SKM-1 treated with dmso at 0.1 percent for 144 hours (cell line): ENCODE measurements at regions not wholly inside any gene's neighbourhood (a gene's known extent, or its start where the extent isn't known, plus 50 kb on each side); places are given as distances from the start of the nearest gene placed in this dataset.
"Not testable (repeated sequence)": the region's sequence is repeated elsewhere in the genome, so short reads cannot be mapped to it uniquely, and the experiment has no call there.

Experiments
- DNase-seq: peaks from one replicate; lab custom pipeline; 2025; ENCODE audit not compliant: unreplicated experiment; lab: John Stamatoyannopoulos, UW

DNA sequence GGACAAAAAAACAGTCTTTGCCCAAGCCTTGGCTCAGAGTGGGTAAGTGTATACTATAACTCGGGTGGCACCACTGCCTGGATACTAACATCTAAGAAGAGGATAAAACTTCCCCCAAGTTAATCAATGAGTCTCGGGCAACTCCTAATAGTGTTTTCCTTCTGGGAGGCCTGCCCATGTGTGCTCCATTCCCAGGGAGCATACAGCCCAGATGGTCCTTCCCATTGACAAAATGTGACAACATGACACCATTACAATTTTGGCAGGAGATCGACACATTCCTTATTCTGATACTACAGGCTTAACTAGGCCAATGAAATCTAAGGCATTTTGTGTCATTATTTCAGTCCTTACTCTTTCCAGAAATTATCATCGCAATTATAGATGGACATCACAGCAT is 52.7 kb upstream of the CRIM1 start:
- no peak for DNase-seq

DNA sequence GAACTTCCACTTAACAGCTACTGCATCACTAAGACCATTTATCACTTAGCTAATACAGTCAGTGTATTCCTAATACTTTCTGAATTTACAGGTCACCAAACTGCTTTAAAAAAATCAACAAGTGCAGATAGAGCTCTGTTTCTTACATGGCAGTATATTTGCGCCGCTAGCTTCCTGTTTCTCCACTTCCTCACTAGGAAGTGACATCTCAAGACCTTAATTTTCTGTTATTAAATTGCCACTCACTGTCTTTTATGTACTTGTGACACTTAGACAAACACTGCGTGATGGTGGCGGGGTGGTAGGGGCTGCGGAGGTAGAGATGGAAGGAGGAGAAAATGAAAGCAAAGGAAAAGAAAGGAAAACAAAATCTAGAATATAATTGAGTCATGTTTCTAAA is 53.7 kb upstream of the CRIM1 start:
- DNase-seq: no peak

DNA sequence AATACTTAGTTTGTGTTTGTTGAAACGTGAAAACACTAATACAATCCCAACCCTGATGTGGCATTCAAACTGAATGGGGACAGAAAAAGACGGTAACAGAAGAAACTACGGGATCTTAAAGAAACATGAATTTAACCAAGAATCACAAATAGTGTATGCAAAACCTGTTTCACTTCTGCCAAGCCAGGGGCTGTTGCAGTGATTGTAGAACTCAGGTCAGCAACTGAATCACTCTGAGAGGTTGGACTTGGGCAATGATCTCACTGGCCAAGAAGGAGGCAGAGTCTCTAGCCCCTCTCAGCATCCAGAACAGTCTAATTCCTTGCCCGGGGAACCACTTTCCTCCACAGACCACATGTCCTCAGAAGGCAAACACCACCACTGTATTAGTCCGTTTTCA is 54.9 kb upstream of the CRIM1 start:
- no peak for DNase-seq

DNA sequence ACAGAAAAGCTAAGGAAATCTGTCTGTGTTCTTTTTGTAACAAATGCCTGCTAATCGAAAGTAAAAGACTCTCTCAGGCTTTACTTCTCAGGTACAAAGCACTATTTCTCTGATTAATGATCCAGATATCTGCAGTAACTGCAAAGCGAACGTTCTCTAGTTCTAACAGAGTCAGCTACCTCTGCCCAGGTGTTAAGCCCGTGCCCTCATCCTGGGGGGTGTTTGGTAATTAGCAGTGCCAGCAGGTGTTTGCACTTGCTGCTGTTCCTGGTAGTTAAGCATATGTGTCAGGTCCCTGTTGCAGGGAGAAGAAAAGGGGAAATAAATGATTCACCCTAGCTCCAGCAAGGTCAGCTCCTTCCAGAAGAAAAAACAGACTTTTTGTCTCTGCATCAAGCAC is 58.8 kb upstream of the CRIM1 start:
- DNase-seq: peak; percentile 4

DNA sequence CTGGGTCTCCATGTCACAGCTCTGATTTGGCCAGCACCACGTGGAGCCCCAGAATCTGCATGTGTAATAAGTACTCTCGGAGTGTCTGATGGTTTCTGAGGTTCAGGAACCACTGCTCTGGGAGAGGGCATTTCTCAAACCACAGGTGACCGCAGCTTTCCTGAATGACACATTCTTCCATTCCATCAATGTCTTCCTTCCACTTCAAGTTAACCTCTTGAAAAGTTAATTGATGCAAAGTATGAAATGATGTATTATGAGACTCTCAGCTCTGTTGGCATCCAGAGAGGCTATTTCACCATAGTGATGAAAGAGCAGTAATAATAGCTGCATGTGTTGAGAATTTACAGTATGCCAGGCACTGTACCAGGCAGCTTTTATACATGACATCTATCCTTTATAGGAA is 61.3 kb upstream of the CRIM1 start:
- DNase-seq: no peak

DNA sequence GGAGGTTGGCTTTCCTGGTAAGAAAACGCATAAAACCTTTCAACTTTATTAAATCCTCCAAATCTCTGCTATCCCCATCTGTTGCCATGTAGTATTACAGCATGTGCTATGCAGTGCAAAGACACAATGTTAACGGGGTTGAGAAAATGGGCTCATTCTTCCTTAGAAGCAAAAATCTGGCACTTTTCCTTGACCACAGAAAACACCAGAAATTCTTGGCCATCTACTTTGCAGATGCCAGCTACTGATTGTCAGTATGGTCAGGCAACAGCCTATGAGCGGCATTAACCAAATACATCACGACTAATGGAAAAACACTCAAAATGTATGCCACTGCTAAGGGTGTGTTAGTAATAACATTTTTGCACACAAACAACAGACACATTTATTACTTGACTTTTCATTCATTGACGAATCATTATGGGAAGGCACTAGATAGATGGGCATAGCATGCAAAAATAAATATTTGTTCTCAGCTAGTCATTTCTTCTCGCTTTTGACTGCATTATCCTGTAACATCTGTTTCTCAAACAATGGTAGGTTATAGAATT is 65.2 kb upstream of the CRIM1 start:
- DNase-seq: no peak

DNA sequence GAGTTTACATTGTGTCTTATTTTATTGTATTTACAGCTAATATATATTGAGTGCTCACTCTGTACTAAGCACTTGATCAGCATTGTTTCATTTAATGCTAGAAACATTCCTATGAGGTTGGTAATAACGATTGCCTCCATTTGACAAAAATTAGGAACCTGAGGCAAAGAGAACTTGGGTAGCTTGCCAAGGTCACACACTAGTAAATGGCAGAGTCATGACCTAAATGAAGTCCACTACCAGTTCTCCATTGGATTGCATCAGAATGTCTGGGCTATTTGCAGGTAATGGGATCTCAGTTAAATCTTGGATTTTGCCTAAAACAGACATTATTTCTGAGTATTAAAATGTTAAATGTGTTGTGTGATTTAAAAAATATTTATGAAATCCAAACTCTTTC is 65.8 kb upstream of the CRIM1 start:
- no peak for DNase-seq

DNA sequence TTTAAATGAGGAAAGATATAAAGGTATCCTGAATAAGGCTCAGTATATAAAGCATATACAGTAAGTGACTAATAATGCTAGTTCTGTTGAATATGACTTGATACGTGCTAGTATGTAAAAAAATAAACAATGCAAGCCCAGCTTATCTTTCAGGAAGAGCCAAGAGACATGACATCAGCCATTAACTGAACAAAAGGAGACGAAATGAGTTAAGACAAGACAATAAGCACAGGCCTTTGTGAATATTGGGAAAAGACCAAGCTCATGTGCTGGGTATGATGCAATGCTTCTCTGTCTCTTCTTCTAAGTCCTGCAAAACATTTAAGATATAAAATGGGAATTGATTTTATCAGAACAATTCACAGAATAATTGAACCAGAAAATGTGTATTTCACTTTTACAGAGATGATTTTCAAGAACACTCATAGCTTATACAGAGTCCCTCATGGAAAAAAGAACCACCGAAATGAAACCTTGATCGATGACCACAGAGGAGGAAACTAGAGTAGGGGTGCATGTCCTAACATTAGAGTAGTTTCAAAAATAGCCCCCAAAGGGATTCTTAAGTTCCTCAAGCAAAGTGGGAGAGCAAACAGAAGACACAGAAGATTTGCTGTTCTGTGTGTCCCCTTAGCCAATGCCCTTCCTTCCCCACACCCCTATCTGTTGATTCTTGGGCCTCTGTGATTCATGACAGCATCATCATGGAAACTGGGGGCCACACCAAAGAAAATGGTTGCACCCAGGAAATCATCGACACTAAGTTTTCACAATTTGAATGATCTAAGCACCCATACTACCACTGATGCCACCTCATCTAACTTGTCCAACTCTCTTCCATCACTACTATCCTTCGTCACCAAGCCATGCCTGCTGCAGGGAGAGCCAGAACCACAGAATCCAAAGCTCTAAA is 68.0 kb upstream of the CRIM1 start:
- no peak for DNase-seq

DNA sequence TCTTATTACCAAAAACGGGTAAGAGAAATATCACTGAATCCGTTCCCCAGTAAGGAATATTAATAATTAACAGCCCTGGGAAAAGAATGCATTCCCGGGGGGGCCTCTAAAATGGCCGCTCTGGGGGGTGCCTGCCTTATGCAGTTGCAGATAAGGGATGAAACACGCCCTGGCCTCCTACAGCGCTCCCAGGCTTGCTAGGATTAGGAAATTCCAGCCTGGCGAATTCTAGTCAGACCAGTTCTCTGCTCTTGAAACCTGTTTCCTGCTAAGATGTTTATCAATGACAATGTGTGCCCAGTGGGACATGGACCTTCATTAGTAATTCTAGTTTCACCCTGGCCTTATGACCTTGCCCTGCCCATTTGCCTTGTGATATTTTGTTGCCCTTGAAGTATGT is 76.1 kb upstream of the CRIM1 start:
- not testable (repeated sequence) for DNase-seq

DNA sequence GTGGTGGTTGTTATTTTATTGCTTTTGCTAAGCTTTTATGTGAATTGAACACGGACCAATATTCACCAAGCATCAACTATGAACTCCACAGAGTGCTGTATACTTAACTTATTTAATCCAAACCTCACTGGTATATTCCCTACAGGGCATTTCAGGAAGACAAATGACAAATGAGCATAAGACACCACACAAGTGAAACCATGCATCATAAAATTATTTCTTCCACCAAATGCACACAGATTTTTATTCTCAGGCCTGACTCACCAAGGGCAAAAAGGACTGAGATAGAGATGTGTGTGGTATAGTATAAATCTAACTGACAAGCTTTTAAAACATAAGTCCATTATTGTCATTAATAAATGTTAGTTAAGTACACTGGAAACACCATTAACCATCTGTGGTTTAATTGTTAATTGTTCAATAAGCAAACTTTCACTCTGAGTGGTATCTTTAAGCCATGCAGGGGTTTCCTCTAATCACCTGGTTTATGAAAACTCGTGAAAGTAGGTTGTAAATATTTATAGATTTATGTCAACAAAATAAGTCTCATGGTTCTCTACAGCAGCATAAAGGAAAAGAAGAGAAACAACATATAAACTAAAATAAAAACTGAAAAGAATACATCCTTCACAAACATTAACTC is 77.6 kb upstream of the CRIM1 start:
- no peak for DNase-seq

DNA sequence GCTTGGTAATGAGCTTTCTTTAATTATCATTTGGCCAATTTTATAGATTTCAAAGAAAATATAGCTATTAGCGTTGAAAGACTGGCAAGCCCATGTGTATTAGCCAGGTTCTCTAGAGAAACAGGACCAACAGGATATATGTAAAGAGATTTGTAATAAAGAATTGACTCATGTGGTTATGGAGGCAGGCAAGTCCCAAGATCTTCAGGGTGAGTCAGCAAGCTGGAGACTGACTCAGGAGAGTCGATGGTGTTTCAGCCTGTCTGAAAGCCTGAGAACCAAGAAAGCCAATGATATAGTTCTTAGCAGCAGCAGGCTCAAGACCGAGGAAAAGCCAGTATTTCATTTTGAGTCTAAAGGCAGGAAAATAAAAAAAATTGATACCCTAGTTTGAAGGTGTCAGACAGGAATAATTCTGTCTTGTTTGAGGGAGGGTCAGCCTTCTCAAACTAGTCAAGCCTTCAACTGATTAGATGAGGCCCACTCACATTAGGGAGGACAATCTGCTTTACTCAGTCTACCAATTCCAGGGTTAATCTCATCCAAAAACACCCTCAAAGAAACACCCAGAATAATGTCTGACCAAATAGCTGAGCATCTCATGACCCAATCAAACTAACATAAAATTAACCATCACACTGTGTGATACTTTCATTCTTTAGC is 78.3 kb upstream of the CRIM1 start:
- no peak for DNase-seq

DNA sequence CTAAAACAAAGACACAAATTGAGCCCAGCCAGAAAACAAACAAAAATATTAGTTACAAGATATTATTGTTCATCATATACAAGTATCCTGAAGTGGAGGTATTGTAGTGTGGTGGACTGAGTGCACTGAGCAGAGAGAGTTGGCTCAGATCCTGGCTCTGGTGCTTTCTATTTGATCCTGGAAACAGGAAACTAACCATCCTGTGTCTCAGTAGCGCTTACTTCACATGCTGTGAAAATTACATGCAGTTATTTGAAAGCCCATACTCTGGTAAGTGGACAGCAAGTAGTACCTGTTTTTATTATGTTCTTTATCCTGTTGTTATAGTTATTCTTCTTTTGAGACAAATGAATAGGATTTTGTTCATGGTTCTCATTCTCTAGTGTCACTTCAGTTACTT is 84.3 kb upstream of the CRIM1 start:
- DNase-seq: no peak

DNA sequence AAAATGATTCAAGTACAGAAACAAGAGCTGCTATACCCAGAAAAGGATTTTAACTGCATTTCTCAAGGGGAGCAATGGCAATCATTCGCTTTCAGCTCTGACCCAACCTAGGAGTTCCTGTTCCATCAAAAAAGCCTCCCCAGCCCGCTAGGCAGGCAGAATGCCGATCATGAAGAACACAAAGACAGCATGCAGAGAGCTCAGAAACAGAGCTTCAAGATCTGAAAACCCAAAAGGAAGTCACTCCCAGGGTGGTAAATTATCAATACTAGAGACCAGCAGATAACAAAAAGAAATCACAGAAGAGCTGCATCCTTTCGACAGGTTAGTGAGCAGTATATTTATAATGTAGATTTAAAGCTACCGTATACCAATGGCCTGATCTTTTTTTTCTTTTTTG is 84.8 kb upstream of the CRIM1 start:
- DNase-seq: no peak

DNA sequence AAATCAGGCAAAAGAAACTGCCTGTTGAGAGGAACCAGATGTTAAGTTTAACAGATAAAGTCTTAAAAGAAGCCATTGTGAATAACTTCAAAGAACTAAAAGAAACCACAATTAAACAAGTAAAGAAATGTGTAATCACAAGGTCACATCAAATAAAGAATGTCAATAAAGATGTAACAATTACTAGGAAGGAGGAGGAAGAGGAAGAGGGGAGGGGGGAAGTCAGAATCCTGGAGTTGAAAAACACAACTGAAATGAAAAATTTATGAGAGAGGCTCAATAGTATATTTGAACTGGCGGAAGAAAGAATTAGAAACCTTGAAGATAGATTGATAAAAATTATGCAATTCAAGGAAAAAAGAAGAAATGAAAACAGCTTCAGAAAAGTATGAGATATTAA is 88.4 kb upstream of the CRIM1 start:
- no peak for DNase-seq

DNA sequence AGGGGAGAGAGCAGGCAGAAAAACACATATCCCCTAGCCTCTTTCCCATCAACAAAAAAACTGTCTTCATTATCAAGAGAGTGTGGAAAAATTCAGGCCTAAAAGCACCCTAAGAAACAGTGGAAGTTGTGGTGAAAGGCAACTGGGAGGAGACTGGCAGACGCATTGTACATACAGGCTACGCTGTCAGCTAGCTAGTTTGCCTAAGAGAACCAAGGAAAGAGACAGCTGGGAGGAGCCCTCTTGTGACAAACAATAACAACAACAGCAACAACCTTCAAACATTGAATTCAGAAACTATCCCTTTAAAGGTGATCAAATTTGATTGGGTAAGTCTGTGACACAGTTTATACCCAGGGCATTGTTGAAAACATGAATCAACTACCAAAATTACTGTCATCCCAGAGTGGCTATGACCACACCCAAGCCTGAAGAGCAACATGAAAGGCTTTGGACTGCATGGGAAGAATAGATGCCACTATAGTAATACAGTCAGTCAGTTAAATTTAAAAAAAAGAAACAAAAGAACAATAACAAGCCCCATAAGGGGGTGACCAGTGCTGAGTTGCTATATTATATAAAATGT is 88.9 kb upstream of the CRIM1 start:
- no peak for DNase-seq

DNA sequence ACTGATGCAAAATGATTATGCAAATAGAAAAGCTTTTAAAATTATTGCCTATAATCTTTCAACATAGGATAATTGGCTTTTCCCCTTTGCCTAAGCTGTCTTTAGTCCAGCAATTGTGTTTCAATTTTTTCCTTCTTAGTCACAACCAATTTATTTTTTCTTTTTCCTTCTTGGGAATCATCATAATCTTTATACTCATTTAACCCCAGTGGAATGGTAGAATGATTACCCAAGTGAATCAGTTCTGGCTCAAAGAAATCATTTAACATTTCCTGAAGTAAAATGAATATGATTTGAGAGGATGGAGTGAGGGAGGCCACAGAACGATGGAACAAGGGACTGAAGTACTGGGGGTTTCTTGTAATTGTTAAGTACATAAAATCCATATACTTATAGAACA is 93.0 kb upstream of the CRIM1 start:
- DNase-seq: no peak

DNA sequence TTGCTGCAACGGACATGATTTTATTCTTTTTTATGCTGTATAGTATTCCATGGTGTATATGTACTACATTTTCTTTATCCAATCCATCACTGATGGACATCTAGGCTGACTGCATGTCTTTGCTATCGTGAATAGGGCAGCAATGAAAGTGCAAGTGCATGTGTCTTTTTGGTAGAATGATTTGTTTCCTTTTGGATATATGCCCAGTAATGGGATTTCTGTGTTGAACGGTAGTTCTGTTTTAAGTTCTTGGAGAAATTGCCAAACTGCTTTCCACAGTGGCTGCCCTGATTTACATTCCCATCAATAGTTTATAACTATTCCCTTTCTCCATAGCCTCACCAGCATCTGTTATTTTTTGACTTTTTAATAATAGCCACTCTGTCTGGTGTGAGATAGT is 99.7 kb upstream of the CRIM1 start:
- no peak for DNase-seq

DNA sequence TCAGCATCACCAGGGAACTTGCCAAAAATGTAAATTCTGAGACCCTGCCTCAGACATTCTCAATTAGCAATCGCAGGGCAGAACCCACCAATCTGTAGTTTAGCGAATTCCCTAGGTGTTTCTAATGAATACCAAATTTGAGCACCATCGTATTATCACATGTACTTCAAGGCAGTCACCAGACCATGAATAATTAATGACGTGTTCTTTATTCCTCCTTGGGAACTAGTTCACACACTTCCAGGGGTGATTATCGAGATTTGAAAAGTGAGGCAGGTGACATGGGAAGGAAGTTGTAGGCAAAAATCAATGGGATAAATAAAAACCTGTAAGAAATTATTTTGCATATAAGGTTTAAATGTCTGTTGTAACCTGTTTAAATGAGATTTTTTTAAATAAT is 102.5 kb upstream of the CRIM1 start:
- no peak for DNase-seq

DNA sequence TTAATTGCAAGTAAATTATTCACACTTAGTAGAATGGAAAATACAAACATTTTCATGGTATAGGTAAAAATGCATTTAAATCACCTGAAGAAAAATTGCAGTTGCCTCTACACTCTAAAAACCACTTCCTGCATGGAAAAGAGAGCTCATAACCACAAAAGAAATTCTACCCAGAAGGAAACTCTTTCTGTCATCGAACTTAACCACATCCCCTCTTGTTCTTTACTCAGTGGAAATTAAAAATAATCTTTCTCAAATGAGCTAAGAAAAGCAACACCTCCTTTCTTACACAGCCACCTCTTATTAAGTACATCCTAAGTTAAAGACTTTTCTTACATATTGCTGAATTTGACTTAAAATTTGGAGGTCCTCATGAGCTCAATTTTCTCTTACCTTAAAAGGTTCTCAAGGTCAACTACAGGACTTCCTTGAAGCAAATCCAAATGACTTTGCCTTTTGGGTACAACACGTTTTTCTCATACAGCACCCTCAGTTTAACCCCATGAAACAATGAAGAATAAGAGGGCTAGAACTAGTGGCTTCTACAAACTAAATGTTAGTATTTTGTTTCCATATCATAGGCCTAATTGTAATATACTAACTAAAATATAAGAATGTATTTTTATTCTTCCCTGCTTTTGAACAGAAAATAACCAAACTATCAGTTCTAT is 109.1 kb upstream of the CRIM1 start:
- peak; percentile 74 for DNase-seq

DNA sequence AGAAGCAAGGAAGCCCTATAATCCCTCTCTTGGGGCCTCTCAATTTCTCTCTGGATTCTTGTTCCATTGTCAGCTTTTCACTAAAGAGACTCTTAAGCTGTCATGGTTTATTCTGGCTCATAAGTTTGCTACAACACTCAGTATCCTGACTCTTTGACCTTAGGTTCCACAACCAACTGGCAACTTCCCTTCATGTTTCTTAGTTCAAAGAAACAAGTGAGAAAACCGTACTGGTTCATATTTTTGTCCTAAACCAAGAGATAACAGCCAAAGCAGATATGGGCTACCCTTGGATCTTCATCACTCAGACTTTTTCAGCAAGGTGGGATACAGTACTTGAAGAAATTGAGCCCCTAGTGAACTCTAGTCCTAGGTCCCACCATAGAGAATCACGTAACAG is 109.9 kb upstream of the CRIM1 start:
- peak; percentile 27 for DNase-seq

DNA sequence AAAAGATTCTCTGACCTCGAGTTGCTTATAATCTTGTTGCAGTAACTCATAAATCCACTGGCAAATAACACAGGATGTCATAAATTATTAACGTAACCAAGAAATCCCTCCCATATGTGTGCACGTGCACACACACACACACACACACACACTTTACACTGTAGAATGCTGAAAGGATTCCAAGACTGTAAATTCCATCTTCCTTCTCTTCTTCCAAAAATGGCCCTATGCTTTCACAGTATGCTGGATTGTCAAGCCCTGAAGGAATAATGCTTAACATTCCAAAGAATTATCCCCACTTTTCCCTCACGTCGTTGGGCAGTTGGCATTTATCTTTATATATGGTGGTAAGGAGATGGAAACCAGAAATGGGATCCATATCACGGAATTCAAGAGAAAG is 117.5 kb upstream of the CRIM1 start:
- DNase-seq: no peak
